Activated naive CD4-positive, alpha-beta T cell treated with anti-CD3 and anti-CD28 coated beads, Interleukin-2, amount 50 U/mL, for 72 hours (primary cell): ENCODE measurements at regions not wholly inside any gene's neighbourhood (a gene's known extent, or its start where the extent isn't known, plus 50 kb on each side); places are given as distances from the start of the nearest gene placed in this dataset.

ENCODE experiments used
- ATAC-seq, 2 donors: fragments of 150-1000 bp; cut with Tn5 transposase; 2 replicates each; pipeline ENCODE4 v1.10.0; 2021; ENCODE audit warnings: mild to moderate bottlenecking in 2 of 2, moderate library complexity in 2 of 2
- DNase-seq, 2 donors: peaks; one replicate each; pipeline ENCODE4 v3.0.0; 2021 to 2022; ENCODE audit warnings: low spot score in 2 of 2
- H3K27ac Mint-ChIP-seq, 2 donors: one replicate each; pipeline ENCODE4 v1.8.0; 2022; ENCODE audit warnings: mild to moderate bottlenecking in 2 of 2, mixed read lengths in 2 of 2
- H3K36me3 Mint-ChIP-seq, 2 donors: one replicate each; pipeline ENCODE4 v1.8.0; 2022; ENCODE audit warnings: mixed read lengths in 2 of 2
- H3K9me3 Mint-ChIP-seq, 2 donors: one replicate each; pipeline ENCODE4 v1.8.0; 2022; ENCODE audit warnings: mixed read lengths in 2 of 2

GRCh38 chr2:19050354-19050753 is 308.1 kb downstream of the OSR1 start:
- ATAC-seq: no peak
- no peaks in the 10 kb centered on the region for H3K36me3 Mint-ChIP-seq
- H3K27ac Mint-ChIP-seq: no peak overlapping the region
- DNase-seq: no peak
- no peaks in the 10 kb centered on the region for H3K9me3 Mint-ChIP-seq

DNA sequence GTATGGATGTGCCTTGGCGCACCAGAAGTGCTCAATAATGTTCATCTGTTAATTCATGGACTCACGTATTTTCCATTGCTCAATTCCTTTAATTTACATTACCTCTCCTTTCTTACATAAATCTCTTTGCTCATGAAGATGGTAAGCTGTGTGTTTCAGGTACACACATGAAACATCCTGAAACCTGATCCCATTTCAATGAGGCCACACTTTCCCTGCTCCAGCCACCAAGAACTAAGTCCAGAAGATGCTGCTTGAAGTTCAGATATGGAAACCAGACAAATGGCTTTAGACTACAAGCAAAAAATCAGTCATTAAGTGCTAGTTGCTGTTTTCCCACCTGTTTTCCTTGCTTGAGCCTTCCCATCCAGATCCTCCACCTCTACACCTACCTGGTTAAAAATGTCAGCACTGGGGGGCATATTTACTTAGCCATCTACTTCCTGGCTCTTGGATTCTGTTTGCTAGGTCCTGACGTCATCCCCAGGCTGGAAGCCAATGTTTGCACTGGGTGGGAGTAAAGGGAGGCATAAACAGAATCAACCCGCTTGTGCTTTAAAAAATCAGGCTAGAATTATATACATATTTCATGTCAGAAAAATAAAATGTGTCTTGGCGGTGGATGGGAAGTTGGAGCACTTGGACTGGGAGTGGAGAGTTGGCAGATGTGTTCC is 309.7 kb downstream of the OSR1 start:
- Mint-ChIP-seq H3K36me3 (no peaks in the 10 kb centered on the region), H3K9me3 (no peaks in the 10 kb centered on the region), H3K27ac (no peak overlapping the region)
- DNase-seq (no peak), ATAC-seq (no peak)

DNA sequence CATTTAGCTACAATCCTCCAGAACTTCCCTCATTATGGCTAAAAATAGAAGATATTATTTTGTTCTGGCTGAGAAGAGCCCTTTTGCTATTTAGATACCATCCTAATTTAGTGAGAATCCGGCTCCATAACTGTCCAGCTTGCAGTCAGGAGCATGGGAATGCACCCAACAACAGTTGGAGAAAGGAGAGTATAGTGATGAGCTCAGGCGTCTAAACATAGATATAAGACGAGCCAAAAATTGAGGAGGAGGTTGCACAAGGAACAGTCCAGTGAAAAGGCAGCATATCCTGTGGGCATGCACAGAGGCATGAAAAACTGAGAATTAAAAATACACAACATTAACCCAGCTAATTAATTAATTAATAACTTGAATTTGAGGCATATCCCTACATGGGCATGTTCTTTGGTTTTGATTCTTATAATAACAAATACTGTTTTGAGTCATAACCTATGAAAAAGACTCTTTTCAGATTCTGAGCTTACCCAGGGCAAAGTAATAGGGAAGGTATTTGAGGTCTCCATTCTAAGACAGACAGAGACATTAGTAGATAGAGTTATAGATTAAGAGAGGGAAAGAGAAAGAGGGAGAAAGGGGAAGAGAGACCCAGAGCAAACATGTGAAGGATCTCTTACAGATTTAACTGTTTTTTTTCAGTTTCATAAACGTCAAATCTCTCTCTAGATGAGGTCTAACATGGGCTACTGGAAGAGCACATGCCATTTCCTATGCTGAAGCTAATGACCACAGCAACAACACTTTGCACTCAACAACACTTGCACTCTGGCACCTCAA is 311.2 kb downstream of the OSR1 start:
- ATAC-seq (no peak), DNase-seq (no peak)
- Mint-ChIP-seq H3K27ac (no peak overlapping the region), H3K9me3 (no peaks in the 10 kb centered on the region), H3K36me3 (no peaks in the 10 kb centered on the region)

DNA sequence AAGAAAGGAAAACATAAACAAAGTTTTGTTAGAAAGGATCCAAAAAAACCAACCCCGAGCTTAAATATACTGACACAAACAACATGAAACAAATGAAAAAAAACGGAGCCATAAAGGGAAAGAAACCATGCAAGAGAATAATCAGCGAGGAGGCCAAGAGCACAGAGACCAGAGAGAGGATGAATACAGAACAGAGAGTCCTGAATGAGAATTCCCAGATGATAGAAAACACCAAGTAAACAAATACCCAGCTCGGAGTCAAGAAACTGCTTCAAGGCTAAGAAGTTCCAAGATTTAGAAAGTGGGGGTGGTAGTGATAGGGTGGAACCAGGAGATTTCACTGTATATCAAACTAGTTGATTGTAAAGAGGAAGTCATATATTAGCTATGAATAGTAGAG is 313.3 kb downstream of the OSR1 start:
- no peak for ATAC-seq
- no peaks in the 10 kb centered on the region for H3K9me3 Mint-ChIP-seq
- no peaks in the 10 kb centered on the region for H3K36me3 Mint-ChIP-seq

DNA sequence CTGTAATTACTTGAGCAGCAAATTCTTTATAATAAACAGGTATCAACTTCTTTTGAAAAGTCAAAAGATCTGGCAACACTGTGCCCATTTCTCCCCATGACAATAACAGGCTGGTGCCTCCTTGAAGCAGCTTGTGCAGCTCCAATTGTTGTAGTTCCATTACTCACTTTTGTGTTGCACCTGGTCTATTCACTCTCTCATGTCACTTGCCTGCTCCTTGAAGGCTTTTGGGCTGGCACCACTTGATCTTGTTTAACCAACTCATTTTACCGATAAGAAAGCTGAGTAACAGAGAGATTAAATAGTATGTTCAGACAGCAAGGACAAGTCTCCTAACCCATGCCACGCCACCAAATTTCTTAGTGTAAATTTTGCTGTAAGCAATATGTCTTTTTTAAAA is 314.5 kb downstream of the OSR1 start:
- DNase-seq (no peak), ATAC-seq (no peak)
- Mint-ChIP-seq H3K36me3 (no peaks in the 10 kb centered on the region), H3K27ac (no peak overlapping the region), H3K9me3 (no peaks in the 10 kb centered on the region)

More for the DNA sequence above, 313.3 kb downstream of the OSR1 start:
- H3K27ac Mint-ChIP-seq: no peak overlapping the region
- no peak for DNase-seq

DNA sequence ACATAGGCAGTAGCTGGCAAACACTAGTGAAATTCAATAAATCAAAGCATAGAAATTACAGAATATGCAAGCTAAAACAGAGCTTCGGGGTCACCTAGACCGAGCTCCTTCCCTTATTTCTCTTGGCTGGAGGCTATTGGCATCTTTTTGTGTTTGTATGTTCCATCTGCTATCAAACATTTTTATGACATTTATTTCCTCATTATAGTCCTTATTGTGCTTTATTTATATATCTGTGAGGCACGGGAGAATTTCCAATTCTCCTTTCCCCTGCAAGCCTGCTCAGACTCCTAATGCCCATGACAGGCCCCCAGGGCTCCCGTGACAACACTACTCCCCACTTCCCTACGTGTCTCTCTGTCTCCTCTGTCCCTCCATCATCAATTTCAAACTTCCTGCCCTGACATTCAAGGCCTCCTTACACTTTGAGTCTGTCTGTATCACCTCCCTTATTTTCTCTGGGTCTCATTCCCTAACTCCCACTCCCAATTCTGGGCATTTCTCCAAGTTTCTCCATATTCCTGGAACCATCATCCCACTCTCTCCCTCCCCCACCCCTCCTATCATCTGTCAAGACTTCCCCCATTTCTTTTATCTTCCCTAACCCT is 316.9 kb downstream of the OSR1 start:
- H3K27ac Mint-ChIP-seq: no peak overlapping the region
- H3K36me3 Mint-ChIP-seq: no peaks in the 10 kb centered on the region
- no peaks in the 10 kb centered on the region for H3K9me3 Mint-ChIP-seq
- no peak for DNase-seq
- no peak for ATAC-seq

GRCh38 chr2:19038071-19039015 is 320.1 kb downstream of the OSR1 start:
- DNase-seq (no peak), ATAC-seq (no peak)
- Mint-ChIP-seq H3K27ac (no peak overlapping the region), H3K9me3 (no peaks in the 10 kb centered on the region), H3K36me3 (no peaks in the 10 kb centered on the region)

GRCh38 chr2:19036091-19036490 is 322.3 kb downstream of the OSR1 start:
- no peaks in the 10 kb centered on the region for H3K9me3 Mint-ChIP-seq
- no peak for DNase-seq
- no peaks in the 10 kb centered on the region for H3K36me3 Mint-ChIP-seq
- H3K27ac Mint-ChIP-seq: no peak overlapping the region
- ATAC-seq: no peak

DNA sequence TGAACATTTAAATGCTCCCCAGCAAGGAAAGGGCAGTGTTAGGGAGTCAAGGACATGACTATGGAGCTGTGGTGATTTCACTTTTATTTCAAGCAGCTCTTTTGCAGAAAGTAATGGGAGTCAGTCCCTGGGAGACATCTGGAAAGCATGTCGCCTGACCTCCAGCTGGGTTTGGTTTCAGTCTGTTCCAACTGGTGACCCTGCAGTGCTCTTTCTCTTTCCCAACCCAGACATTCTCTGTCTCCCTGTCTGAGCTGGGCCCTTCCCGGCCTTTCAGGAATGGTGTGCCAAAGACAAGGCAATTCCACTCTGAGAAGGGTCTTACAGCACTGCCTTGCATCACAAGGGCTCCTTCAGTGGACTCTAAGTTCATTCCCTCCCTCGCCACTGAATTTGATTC is 323.2 kb downstream of the OSR1 start:
- no peak overlapping the region for H3K27ac Mint-ChIP-seq
- DNase-seq: no peak
- no peaks in the 10 kb centered on the region for H3K9me3 Mint-ChIP-seq
- H3K36me3 Mint-ChIP-seq: no peaks in the 10 kb centered on the region
- ATAC-seq: no peak

GRCh38 chr2:19033240-19033639 is 325.2 kb downstream of the OSR1 start:
- H3K27ac Mint-ChIP-seq: no peak overlapping the region
- ATAC-seq: no peak
- DNase-seq: no peak
- H3K36me3 Mint-ChIP-seq: no peaks in the 10 kb centered on the region
- no peaks in the 10 kb centered on the region for H3K9me3 Mint-ChIP-seq

GRCh38 chr2:19031642-19032041 is 326.8 kb downstream of the OSR1 start:
- no peak for ATAC-seq
- no peaks in the 10 kb centered on the region for H3K36me3 Mint-ChIP-seq

GRCh38 chr2:19029655-19030054 is 328.8 kb downstream of the OSR1 start:
- Mint-ChIP-seq H3K36me3 (no peaks in the 10 kb centered on the region), H3K9me3 (no peaks in the 10 kb centered on the region), H3K27ac (no peak overlapping the region)
- no peak for DNase-seq
- no peak for ATAC-seq

More at GRCh38 chr2:19031642-19032041, 326.8 kb downstream of the OSR1 start:
- H3K9me3 Mint-ChIP-seq: no peaks in the 10 kb centered on the region
- no peak for DNase-seq
- no peak overlapping the region for H3K27ac Mint-ChIP-seq

- Mint-ChIP-seq H3K36me3 (no peaks in the 10 kb centered on the region), H3K27ac (no peak overlapping the region), H3K9me3 (no peaks in the 10 kb centered on the region)
- ATAC-seq (no peak), DNase-seq (no peak)
These were observed 329.6 kb downstream of the OSR1 start for GRCh38 chr2:19028587-19029375.

GRCh38 chr2:19027626-19028025 is 330.8 kb downstream of the OSR1 start:
- DNase-seq: no peak
- no peak overlapping the region for H3K27ac Mint-ChIP-seq
- H3K36me3 Mint-ChIP-seq: no peaks in the 10 kb centered on the region
- H3K9me3 Mint-ChIP-seq: no peaks in the 10 kb centered on the region
- no peak for ATAC-seq

DNA sequence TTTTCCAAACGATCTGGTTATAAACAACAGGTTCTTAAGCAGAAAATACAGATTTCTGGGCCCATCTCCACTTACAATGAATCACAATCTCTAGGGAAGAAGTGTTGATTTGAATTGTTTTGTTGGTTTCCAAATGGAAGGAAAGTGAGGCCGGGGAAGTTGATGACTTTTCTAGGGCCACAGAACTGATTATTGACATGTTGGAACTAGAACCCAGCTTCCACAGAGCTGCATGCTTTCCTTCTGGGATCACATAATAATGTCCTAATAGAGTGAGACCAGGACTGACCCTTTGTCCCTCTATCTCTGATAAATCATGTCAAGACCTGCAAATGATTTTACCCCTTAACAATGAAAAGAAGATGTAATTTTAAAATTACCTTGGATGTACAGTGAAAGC is 332.2 kb downstream of the OSR1 start:
- ATAC-seq (no peak), DNase-seq (no peak)
- H3K36me3 Mint-ChIP-seq: no peaks in the 10 kb centered on the region
- H3K9me3 Mint-ChIP-seq: no peaks in the 10 kb centered on the region
- no peak overlapping the region for H3K27ac Mint-ChIP-seq

DNA sequence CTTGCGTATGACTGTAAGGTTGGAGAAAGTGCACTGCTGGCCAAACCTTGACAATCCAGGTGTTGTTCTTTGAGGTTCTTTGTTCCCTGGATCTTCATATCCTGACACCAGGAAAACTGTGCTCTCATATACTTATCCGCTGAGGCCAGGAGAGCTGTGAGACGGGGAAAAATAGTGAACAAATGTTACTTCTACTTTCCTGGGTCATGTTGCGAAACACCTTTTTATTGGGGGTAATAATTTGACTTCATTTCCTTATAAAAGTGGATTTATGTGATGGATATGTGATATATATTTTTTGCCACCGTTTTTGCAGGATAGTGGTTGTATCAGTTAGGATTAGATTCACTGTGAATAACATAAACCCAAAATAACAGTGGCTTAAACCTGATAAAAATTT is 336.1 kb downstream of the OSR1 start:
- Mint-ChIP-seq H3K27ac (no peak overlapping the region), H3K9me3 (peaks cover 5 to 8% of the 10 kb centered on the region in 2 donors), H3K36me3 (peaks cover 0 to 9% of the 10 kb centered on the region in 2 donors)
- DNase-seq (no peak), ATAC-seq (no peak)
